Kasumi-1 (cell line): ENCODE measurements at regions not wholly inside any gene's neighbourhood (a gene's known extent, or its start where the extent isn't known, plus 50 kb on each side); places are given as distances from the start of the nearest gene placed in this dataset.
A peak's percentile ranks its signal among the peaks of the same experiment; 100 is the strongest.

Source experiments
- DNase-seq, 2 experiments: peaks; one replicate each; lab custom pipeline; 2025; lab: John Stamatoyannopoulos, UW

GRCh38 chr16:63239065-63239570 is 1202.9 kb upstream of the CDH8 start:
- DNase-seq, result no peak

GRCh38 chr16:63230421-63231040 is 1194.3 kb upstream of the CDH8 start:
- peak; percentile 10 to 26 for DNase-seq

- DNase-seq, result peak; percentile 17 to 20
Observed at GRCh38 chr16:63228259-63228658, 1192.0 kb upstream of the CDH8 start.

GRCh38 chr16:63223851-63224250 is 1187.6 kb upstream of the CDH8 start:
- DNase-seq, result no peak

- no peak for DNase-seq
Observed at GRCh38 chr16:63216696-63217423, 1180.6 kb upstream of the CDH8 start.

GRCh38 chr16:63201851-63202250 is 1165.6 kb upstream of the CDH8 start:
- DNase-seq, result no peak

- DNase-seq, result no peak
Observed at GRCh38 chr16:63200940-63201339, 1164.7 kb upstream of the CDH8 start.

- DNase-seq, result no peak
Observed at GRCh38 chr16:63195336-63195735, 1159.1 kb upstream of the CDH8 start.

GRCh38 chr16:63192980-63193379 is 1156.7 kb upstream of the CDH8 start:
- no peak for DNase-seq

GRCh38 chr16:63188086-63188771 is 1152.0 kb upstream of the CDH8 start:
- DNase-seq, result no peak

GRCh38 chr16:63187638-63188037 is 1151.4 kb upstream of the CDH8 start:
- no peak for DNase-seq

GRCh38 chr16:63185235-63185780 is 1149.1 kb upstream of the CDH8 start:
- no peak for DNase-seq

GRCh38 chr16:63183743-63184142 is 1147.5 kb upstream of the CDH8 start:
- DNase-seq, result no peak

- no peak for DNase-seq
Observed at GRCh38 chr16:63175313-63175712, 1139.1 kb upstream of the CDH8 start.

- no peak for DNase-seq
Observed at GRCh38 chr16:63174801-63175200, 1138.6 kb upstream of the CDH8 start.

- DNase-seq, result no peak
Observed at GRCh38 chr16:63171545-63171944, 1135.3 kb upstream of the CDH8 start.

- DNase-seq, result no peak
Observed at GRCh38 chr16:63169100-63169499, 1132.9 kb upstream of the CDH8 start.

- DNase-seq, result no peak
Observed at GRCh38 chr16:63157818-63158217, 1121.6 kb upstream of the CDH8 start.

- DNase-seq, result no peak
Observed at GRCh38 chr16:63146251-63146650, 1110.0 kb upstream of the CDH8 start.

- no peak for DNase-seq
Observed at GRCh38 chr16:63145411-63145810, 1109.2 kb upstream of the CDH8 start.

GRCh38 chr16:63135069-63135468 is 1098.8 kb upstream of the CDH8 start:
- DNase-seq, result no peak

GRCh38 chr16:63131503-63131902 is 1095.3 kb upstream of the CDH8 start:
- no peak for DNase-seq

- no peak for DNase-seq
Observed at GRCh38 chr16:63130942-63131341, 1094.7 kb upstream of the CDH8 start.
